HG02938 (cell line): ENCODE measurements at regions not wholly inside any gene's neighbourhood (a gene's known extent, or its start where the extent isn't known, plus 50 kb on each side); places are given as distances from the start of the nearest gene placed in this dataset.

Source experiments
- ATAC-seq: cut with Tn5 transposase; IDR thresholded peaks from one replicate; pipeline ENCODE4 v1.9.1; 2021; ENCODE audit warnings: mild to moderate bottlenecking, moderate library complexity; ENCODE audit not compliant: unreplicated experiment

- no peak for ATAC-seq
These were observed 150.4 kb downstream of the C7orf25 start for GRCh38 chr7:42761486-42761885.

- no peak for ATAC-seq
These were observed 153.7 kb downstream of the C7orf25 start for GRCh38 chr7:42758124-42758523.

DNA sequence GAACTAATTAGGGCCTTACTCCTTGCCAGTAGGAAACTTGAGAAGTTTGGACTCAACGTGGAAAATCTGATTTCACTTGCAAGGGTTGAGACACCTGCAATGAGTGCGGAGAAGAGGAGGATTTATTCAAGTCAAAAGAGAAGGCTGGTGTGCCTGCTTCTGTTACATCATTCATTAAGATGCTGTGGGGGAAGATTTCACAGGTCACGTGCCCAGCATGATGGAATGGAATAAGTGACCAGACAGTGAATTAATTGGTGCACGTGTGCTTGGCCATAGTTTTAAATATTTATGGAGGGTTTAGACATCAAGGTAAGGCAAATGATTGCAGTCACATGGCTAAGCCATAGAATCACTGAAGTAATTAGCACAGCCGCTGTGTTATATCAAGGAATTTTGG lies 155.0 kb downstream of the C7orf25 start:
- ATAC-seq = no peak

- no peak for ATAC-seq
These were observed 158.0 kb downstream of the C7orf25 start for GRCh38 chr7:42753811-42754363.

GRCh38 chr7:42753367-42753766 lies 158.5 kb downstream of the C7orf25 start:
- no peak for ATAC-seq

DNA sequence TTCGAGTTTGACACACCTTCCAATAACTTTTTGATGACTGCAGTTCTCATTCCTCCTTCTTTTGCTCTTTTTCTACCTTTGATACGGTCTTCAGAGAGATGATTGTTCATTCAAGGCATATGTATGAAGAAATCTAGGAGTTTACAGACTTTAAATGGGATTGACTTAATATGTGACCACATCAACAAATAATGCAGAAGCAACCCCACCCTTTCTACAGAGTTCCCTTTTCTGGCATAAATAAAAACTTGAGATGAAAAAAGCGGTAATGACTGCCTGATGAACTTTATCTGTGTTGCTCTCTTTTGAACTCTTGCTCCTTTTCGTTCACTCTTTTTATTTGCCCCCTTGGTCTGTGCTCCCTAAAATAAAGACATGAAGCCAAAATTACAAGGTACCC lies 161.7 kb downstream of the C7orf25 start:
- no peak for ATAC-seq

- no peak for ATAC-seq
These were observed 164.8 kb downstream of the C7orf25 start for GRCh38 chr7:42747044-42747443.

DNA sequence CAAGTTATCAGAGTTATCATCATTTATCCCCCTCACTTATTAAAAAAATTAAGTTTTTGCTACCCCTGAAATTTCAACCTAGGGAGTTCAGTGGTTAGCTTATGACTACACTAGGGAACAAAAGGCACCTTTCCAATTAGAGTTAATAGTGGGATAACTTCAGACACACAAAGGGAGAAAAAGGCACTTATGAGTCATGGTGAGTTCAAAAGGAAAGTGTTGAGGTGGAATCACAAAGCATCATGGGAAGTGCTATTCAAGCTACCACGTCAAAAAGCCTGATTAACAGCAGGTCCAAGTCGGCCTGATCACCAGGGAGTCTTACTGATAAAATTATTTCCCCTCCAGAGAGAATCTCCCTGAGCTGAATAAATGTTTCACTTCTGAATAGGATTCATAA lies 165.7 kb downstream of the C7orf25 start:
- ATAC-seq = no peak

DNA sequence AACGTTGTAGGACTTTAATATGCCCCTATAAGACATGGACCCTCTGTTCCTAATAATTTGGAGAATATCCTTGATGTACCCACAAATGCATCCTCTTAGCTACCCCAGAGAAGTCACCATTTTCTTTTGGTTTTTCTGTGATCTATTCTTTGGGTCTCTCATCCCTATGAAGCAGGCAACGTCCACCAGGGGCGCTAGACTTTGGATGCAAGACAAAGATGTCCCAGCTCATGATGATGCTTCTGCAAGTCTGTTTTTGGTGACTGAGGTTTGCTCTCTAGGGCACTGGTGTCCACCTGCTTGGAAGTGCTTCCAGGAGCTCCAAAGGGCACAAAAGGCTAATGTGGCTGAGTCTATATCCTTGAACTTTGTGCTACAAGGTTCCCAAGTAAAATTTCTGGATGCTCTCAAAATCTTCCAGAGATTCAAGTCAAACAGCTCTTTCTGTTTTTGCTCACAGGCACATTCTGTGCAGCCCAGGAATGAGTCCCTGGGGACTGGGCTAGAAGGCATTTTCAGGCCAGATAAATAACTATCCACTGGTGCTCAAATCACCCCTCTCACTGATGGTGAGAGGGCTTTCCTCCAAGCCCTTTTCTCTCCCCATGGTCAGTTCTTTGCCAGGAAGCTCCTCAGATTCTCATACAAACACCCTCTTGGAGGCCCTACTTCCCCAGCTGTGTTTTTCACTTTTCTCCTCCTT lies 166.4 kb downstream of the C7orf25 start:
- no peak for ATAC-seq

GRCh38 chr7:42744746-42745145 lies 167.1 kb downstream of the C7orf25 start:
- ATAC-seq = no peak

- no peak for ATAC-seq
These were observed 168.6 kb downstream of the C7orf25 start for GRCh38 chr7:42743077-42743858.

DNA sequence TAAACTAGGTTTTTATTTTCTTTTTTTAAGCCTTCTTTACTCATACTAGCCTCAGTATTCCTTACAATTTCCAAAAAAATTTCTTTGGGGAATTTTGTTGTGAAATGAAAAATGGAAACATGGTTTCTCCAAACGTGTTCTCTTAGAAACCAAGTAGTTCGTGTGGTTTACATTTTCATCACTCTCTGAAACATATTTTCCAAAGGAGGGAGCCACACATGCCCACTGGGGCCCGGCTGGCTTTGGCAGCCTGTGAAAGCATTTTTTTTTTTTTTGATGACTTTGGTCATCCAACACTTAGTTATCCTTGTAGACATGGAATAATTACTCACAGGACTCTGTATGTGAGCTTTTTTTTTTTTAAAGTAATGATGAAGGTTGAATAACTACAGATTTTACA lies 169.6 kb downstream of the C7orf25 start:
- no peak for ATAC-seq

DNA sequence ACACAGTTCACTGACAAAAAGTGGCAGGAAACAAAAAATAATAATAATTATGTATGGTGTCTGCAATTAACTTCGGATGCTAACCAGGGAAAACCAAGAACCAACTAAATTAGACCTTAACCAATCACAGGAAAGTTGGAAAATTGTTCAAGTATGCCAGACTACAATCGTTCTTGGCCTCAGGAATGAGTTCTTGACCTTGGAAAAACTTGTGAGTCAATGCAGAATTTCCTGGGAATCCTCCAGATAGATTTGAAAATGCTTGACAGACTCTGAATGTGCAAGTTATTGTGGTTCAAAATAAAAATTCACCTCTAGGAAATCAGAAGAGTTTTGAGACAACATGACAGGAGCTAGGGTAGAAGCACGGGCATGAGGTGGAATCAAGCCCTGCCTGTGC lies 171.5 kb downstream of the C7orf25 start:
- no peak for ATAC-seq

- ATAC-seq = no peak
These were observed 172.2 kb downstream of the C7orf25 start for GRCh38 chr7:42739638-42740037.

DNA sequence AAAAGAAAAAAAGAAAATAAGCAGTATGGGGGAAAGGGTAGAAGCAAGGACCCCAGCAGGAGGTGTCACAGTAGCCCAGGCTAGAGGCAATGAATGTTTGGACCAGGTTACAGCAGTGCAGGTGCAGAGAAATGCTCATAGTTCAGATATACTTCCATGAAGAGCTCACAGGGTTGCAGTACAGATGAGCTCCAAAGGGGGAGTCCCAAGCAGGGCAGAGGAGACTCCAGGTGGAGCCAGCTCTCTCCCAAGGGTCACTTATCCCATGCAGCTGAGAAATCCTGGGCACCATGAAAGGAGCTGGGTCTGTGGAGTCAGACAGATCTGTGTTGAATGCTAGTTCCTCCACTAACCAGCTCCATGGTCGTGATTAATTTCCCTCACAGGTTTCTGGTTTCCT lies 174.9 kb downstream of the C7orf25 start:
- ATAC-seq = no peak

DNA sequence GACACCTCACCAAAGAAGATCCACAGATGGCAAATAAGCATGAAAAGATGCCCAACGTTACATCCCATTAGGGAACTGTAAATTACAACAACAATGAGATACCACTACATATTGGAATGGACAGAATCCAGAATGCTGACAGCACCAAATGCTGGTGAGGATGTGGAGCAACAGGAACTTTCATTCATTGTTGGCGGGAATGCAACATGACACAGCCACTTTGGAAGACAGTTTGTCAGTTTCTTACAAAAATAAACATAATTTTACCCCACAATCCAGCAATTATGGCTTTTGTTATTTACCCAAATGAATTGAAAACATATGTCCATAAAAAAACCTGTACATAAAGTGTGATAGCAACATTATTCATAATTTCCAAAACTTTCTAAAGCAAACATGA lies 176.8 kb downstream of the C7orf25 start:
- no peak for ATAC-seq

GRCh38 chr7:42734568-42734967 lies 177.3 kb downstream of the C7orf25 start:
- ATAC-seq = no peak

- ATAC-seq = no peak
These were observed 178.8 kb downstream of the C7orf25 start for GRCh38 chr7:42733040-42733439.

GRCh38 chr7:42730586-42730985 lies 181.3 kb downstream of the C7orf25 start:
- no peak for ATAC-seq

- no peak for ATAC-seq
These were observed 182.7 kb downstream of the C7orf25 start for GRCh38 chr7:42729053-42729765.

DNA sequence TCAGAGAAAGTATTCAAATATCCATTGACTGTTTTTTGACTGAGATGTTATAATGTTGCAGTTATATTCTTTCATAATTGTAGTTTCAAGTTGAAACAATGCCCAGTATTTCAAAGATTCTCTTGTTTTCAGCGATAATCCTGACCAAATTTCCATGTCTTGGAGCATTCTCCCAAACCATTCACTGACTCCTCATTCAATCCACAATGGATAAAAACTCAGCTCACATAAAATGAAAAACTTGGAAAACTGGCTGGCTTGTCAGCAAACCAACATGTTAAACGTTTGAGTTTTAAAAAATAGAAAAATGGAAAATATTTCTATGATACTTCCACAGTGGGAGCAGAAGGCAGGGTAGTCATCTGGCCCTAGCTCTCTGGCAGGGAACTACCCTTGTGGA lies 184.4 kb downstream of the C7orf25 start:
- no peak for ATAC-seq
